ENCODE measurements at regions not wholly inside any gene's neighbourhood (a gene's known extent, or its start where the extent isn't known, plus 50 kb on each side); places are given as distances from the start of the nearest gene placed in this dataset.
A peak's percentile ranks its signal among the peaks of the same experiment; 100 is the strongest.

DNA sequence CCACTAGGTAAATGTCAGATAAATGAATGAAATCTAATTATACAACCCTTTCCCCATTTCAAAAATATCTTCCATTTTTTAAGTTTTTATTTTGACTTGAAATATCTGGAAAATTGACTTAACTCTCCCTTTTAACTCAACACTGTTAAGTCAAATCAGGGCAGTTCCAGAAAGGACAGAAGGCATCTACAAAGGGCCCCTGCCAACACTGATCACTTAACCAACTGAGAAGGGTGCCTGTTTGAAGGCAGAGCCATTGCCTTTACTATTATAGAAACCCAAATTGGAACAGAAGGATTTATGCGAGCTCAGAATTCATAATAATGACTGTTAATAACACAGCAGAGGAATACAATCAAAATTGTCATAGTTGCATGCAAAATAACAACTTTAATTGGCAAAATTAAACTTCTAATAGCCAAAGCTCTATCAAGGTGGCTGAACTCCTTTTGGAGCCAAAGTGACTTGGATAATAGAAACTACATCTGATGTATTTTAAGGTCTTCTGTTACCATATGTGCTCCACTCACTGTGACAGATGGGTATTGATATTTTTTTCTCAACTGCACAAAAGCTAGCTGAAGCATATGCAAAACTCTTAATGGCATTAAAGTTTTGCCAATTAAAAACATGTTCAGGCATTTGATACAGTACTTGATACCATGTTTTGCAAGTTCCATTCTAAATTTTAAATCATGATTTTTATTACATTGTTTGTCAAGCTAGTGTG, 383.8 kb downstream of the NOVA1 start:
- Histone ChIP-seq H3K4me1 (ENCODE audit: insufficient read depth, poor library complexity, severe bottlenecking) (no peaks in the 10 kb centered on the region), H3K27me3 (ENCODE audit: insufficient read depth, poor library complexity, severe bottlenecking) (peaks cover 20% of the 10 kb centered on the region), H3K9me3 (ENCODE audit: severe bottlenecking) (no peaks in the 10 kb centered on the region), H3K36me3 (ENCODE audit: low read depth) (no peaks in the 10 kb centered on the region), H3K27ac (ENCODE audit: poor library complexity, severe bottlenecking) (no peak overlapping the region), H3K4me3 (ENCODE audit: severe bottlenecking) (no peak overlapping the region)
- ATAC-seq (ENCODE audit: low read depth) (no peak), DNase-seq (ENCODE audit: low spot score) (no peak)
- TF ChIP-seq, protein P1, sequence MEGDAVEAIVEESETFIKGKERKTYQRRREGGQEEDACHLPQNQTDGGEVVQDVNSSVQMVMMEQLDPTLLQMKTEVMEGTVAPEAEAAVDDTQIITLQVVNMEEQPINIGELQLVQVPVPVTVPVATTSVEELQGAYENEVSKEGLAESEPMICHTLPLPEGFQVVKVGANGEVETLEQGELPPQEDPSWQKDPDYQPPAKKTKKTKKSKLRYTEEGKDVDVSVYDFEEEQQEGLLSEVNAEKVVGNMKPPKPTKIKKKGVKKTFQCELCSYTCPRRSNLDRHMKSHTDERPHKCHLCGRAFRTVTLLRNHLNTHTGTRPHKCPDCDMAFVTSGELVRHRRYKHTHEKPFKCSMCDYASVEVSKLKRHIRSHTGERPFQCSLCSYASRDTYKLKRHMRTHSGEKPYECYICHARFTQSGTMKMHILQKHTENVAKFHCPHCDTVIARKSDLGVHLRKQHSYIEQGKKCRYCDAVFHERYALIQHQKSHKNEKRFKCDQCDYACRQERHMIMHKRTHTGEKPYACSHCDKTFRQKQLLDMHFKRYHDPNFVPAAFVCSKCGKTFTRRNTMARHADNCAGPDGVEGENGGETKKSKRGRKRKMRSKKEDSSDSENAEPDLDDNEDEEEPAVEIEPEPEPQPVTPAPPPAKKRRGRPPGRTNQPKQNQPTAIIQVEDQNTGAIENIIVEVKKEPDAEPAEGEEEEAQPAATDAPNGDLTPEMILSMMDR (IDR thresholded peaks at IDR 0.05; ENCODE audit: poor library complexity, severe bottlenecking) = no peak

DNA sequence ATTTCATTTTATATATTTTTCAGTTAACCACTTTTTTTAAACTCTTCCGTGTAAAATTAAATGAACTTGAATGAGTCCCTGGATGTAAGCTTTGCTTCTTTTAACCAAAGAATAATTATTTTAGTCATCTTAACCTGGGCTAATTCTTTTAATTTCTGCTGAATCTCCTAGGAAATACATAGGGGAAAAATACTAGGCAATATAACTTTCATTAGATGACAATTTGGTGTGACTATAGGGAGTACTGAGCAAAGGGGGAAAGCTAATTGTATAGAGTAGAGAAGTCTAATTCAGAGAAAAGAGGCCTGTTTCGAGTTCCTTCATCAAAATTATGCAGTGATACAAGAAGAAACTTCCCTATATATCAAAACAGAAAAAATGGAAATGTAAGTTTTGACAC, 388.1 kb downstream of the NOVA1 start:
- TF ChIP-seq, protein P1 (IDR thresholded peaks at IDR 0.05; ENCODE audit: poor library complexity, severe bottlenecking) = no peak
- H3K4me3 ChIP-seq (ENCODE audit: severe bottlenecking) = no peak overlapping the region
- ATAC-seq (ENCODE audit: low read depth) (no peak), DNase-seq (ENCODE audit: low spot score) (no peak)
- no peaks in the 10 kb centered on the region for H3K36me3 ChIP-seq (ENCODE audit: low read depth)
- no peaks in the 10 kb centered on the region for H3K4me1 ChIP-seq (ENCODE audit: insufficient read depth, poor library complexity, severe bottlenecking)
- H3K27me3 ChIP-seq (ENCODE audit: insufficient read depth, poor library complexity, severe bottlenecking) = peaks cover 27% of the 10 kb centered on the region
- H3K9me3 ChIP-seq (ENCODE audit: severe bottlenecking) = no peaks in the 10 kb centered on the region
- H3K27ac ChIP-seq (ENCODE audit: poor library complexity, severe bottlenecking) = no peak overlapping the region

DNA sequence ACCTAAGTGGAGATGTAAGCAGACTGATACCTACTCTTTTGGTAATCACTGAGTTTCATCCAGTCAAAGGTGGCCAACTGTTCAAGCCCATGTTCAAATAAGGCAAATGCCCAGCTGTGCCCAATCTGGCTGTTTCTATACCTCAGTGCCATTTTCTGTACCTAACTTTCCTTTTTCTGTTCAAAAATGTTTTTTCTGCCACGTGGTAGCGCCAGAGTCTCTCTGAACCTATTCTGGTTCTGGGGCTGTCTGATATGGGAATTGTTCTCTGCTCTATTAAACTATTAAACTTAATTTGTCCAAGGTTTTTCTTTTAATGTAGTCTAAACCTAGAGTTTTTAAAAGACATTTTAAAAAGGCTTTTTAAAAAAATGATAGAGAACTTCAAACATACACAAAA, 391.2 kb downstream of the NOVA1 start:
- DNase-seq (ENCODE audit: low spot score) (no peak), ATAC-seq (ENCODE audit: low read depth) (no peak)
- Histone ChIP-seq H3K36me3 (ENCODE audit: low read depth) (no peaks in the 10 kb centered on the region), H3K4me3 (ENCODE audit: severe bottlenecking) (no peak overlapping the region), H3K27ac (ENCODE audit: poor library complexity, severe bottlenecking) (no peak overlapping the region), H3K9me3 (ENCODE audit: severe bottlenecking) (no peaks in the 10 kb centered on the region), H3K27me3 (ENCODE audit: insufficient read depth, poor library complexity, severe bottlenecking) (peaks cover 39% of the 10 kb centered on the region), H3K4me1 (ENCODE audit: insufficient read depth, poor library complexity, severe bottlenecking) (no peaks in the 10 kb centered on the region)
- TF ChIP-seq, protein P1 (IDR thresholded peaks at IDR 0.05; ENCODE audit: poor library complexity, severe bottlenecking) = no peak

DNA sequence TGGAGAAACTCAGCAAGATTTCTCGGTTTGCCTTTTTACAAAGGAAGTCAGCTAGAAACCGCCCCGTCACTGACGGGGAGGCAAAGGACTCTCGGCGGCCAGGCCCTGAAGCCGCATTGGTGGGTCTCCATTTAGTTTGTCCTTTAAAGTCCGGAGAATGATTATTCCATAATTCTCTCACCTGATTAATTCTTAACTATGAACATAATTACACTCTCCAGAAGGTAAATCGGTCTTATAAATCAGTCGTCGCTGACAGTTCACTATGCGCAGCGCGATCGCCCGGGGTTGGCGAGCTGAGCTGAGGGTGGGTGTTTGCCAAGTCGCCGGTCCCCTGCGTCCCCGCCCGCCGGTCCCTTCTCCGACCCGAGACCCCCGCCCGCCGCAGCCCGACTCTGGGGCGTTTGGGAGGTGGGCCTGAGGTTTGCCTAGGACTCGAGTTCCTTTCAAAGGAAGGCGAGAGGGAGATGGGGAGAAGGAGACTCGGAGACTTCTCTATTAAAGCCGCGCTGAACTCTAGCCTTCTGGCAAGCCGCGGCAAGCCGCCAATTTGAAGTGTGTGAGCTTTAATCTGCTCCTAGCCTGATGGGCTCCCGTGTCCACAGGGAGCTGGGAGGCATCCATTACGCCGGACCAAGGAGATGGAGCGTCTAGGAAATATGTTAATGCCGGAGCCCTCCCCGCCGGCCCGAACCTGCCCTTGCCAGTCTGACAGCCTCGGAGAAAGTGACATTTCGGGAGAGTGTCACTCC, 392.9 kb downstream of the NOVA1 start:
- H3K4me3 ChIP-seq (ENCODE audit: severe bottlenecking) = no peak overlapping the region
- peaks cover 5% of the 10 kb centered on the region for H3K4me1 ChIP-seq (ENCODE audit: insufficient read depth, poor library complexity, severe bottlenecking)
- ATAC-seq (ENCODE audit: low read depth) (no peak; the same call in 2 of the 3 replicates), DNase-seq (ENCODE audit: low spot score) (peak; percentile 40)
- TF ChIP-seq, protein P1 (IDR thresholded peaks at IDR 0.05; ENCODE audit: poor library complexity, severe bottlenecking) = no peak
- H3K36me3 ChIP-seq (ENCODE audit: low read depth) = no peaks in the 10 kb centered on the region
- H3K9me3 ChIP-seq (ENCODE audit: severe bottlenecking) = no peaks in the 10 kb centered on the region
- H3K27ac ChIP-seq (ENCODE audit: poor library complexity, severe bottlenecking) = no peak overlapping the region
- H3K27me3 ChIP-seq (ENCODE audit: insufficient read depth, poor library complexity, severe bottlenecking) = peaks cover 39% of the 10 kb centered on the region

DNA sequence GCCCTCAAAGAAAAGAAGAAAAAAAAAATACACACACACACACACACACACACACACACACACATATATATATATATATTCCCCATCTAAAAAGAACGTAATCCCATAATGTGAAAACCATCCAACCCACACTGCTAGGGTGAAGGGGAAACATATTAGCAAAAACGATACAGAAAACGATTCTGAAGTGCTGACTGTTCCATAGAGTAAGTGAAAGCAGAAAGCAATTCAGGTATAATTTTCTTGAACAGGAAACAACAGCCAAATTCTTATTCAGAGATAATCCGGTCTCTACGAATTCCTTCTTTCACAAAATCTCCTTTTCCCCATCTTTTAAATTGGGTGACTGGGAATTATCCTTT, 393.5 kb downstream of the NOVA1 start:
- DNase-seq (ENCODE audit: low spot score) (no peak), ATAC-seq (ENCODE audit: low read depth) (no peak)
- Histone ChIP-seq H3K27ac (ENCODE audit: poor library complexity, severe bottlenecking) (no peak overlapping the region), H3K27me3 (ENCODE audit: insufficient read depth, poor library complexity, severe bottlenecking) (peaks cover 39% of the 10 kb centered on the region), H3K36me3 (ENCODE audit: low read depth) (no peaks in the 10 kb centered on the region), H3K4me3 (ENCODE audit: severe bottlenecking) (no peak overlapping the region), H3K9me3 (ENCODE audit: severe bottlenecking) (no peaks in the 10 kb centered on the region), H3K4me1 (ENCODE audit: insufficient read depth, poor library complexity, severe bottlenecking) (peaks cover 5% of the 10 kb centered on the region)
- TF ChIP-seq, protein P1 (IDR thresholded peaks at IDR 0.05; ENCODE audit: poor library complexity, severe bottlenecking) = no peak
